GM23248 (cell line): ENCODE measurements at regions not wholly inside any gene's neighbourhood (a gene's known extent, or its start where the extent isn't known, plus 50 kb on each side); places are given as distances from the start of the nearest gene placed in this dataset.

Experiments used
- DNase-seq: peaks from one replicate; pipeline ENCODE4 v3.0.0-alpha.2; 2015
- H2AFZ ChIP-seq: fragments of 200-600 bp; sonication (generic); 2 replicates; pipeline ENCODE4 v1.6.1; 2016; ENCODE audit warnings: antibody characterized with exemption
- H3F3A ChIP-seq: fragments of 200-600 bp; sonication (generic); 2 replicates; pipeline ENCODE4 v1.6.1; 2016; ENCODE audit warnings: mild to moderate bottlenecking, antibody characterized with exemption, mixed run types; ENCODE audit not compliant: insufficient read depth
- H3K27ac ChIP-seq: fragments of 200-600 bp; sonication (generic); 2 replicates; pipeline ENCODE4 v1.5.1; 2016; ENCODE audit warnings: mild to moderate bottlenecking
- H3K27me3 ChIP-seq: fragments of 200-600 bp; sonication (generic); replicated peaks from 2 replicates; pipeline ENCODE4 v1.6.1; 2016; ENCODE audit warnings: mild to moderate bottlenecking; ENCODE audit not compliant: insufficient read depth
- H3K36me3 ChIP-seq: fragments of 200-600 bp; sonication (generic); 2 replicates; pipeline ENCODE4 v1.6.1; 2016; ENCODE audit warnings: low read depth, mild to moderate bottlenecking
- H3K4me1 ChIP-seq: fragments of 200-600 bp; sonication (generic); 2 replicates; pipeline ENCODE4 v1.6.1; 2016; ENCODE audit warnings: mild to moderate bottlenecking; ENCODE audit not compliant: insufficient read depth
- H3K4me2 ChIP-seq: fragments of 200-600 bp; sonication (generic); one replicate; pipeline ENCODE4 v1.6.1; 2016; ENCODE audit warnings: mild to moderate bottlenecking; ENCODE audit not compliant: unreplicated experiment
- H3K4me3 ChIP-seq: fragments of 200-600 bp; sonication (generic); 2 replicates; pipeline ENCODE4 v1.5.1; 2016; ENCODE audit warnings: mild to moderate bottlenecking
- H3K79me2 ChIP-seq: fragments of 200-600 bp; sonication (generic); 2 replicates; pipeline ENCODE4 v1.6.1; 2016; ENCODE audit warnings: mild to moderate bottlenecking; ENCODE audit not compliant: insufficient read depth
- H3K9ac ChIP-seq: fragments of 200-600 bp; sonication (generic); 2 replicates; pipeline ENCODE4 v1.6.1; 2016; ENCODE audit warnings: mild to moderate bottlenecking
- H3K9me2 ChIP-seq: fragments of 200-600 bp; sonication (generic); 2 replicates; pipeline ENCODE4 v1.6.1; 2016; ENCODE audit warnings: mixed run types, mild to moderate bottlenecking, moderate library complexity; ENCODE audit not compliant: insufficient read depth
- H3K9me3 ChIP-seq: fragments of 200-600 bp; sonication (generic); one replicate; pipeline ENCODE4 v1.6.1; 2017; ENCODE audit warnings: low read depth
- H4K20me1 ChIP-seq: fragments of 200-600 bp; sonication (generic); 2 replicates; pipeline ENCODE4 v1.6.0; 2016; ENCODE audit not compliant: insufficient read depth
- EZH2 ChIP-seq: fragments of 200-600 bp; sonication (generic); IDR thresholded peaks from 2 replicates; pipeline ENCODE4 v1.6.1; 2018; ENCODE audit warnings: antibody characterized with exemption, mild to moderate bottlenecking; ENCODE audit not compliant: insufficient read depth, poor library complexity, severe bottlenecking
- EZH2phosphoT487 ChIP-seq: fragments of 200-600 bp; sonication (generic); IDR thresholded peaks from 2 replicates; pipeline ENCODE4 v1.6.1; 2018; ENCODE audit warnings: antibody characterized with exemption, moderate library complexity, mild to moderate bottlenecking, low read depth; ENCODE audit not compliant: insufficient read depth
- WGBS, 2 experiments: methylation state at CpG; one replicate each; pipeline ENCODE4 v1.1.6; 2015 to 2017; ENCODE audit warnings: low lambda C conversion rate in 2 of 2, low coverage in 1 of 2; ENCODE audit errors: missing lambda C conversion rate in 2 of 2; 5-methylcytosine and 5-hydroxymethylcytosine counted together
- in situ Hi-C: fragments of 300-500 bp; cut with MboI; formaldehyde crosslinking; loops from 2 replicates; pipeline ENCODE4 v1.15.0; 2020

GRCh38 chr4:82047731-82048130 lies 326.1 kb downstream of the HNRNPD start:
- Histone ChIP-seq H3F3A (no peaks in the 10 kb centered on the region), H3K4me2 (no peak overlapping the region), H2AFZ (no peak overlapping the region), H3K79me2 (no peaks in the 10 kb centered on the region), H3K27me3 (peaks cover 11% of the 10 kb centered on the region), H3K4me3 (no peak overlapping the region), H3K9me3 (no peaks in the 10 kb centered on the region), H3K36me3 (no peaks in the 10 kb centered on the region), H3K9me2 (no peaks in the 10 kb centered on the region), H3K9ac (no peak overlapping the region), H4K20me1 (no peaks in the 10 kb centered on the region), H3K27ac (no peak overlapping the region), H3K4me1 (no peaks in the 10 kb centered on the region)
- WGBS, 2 experiments, result 58% methylated on average over 1 of the region's 1 CpG
- in situ Hi-C loops, result no loop called here
- DNase-seq, result no peak
- TF ChIP-seq EZH2 (no peak), EZH2phosphoT487 (no peak)

GRCh38 chr4:82046796-82047195 lies 327.0 kb downstream of the HNRNPD start:
- Histone ChIP-seq H4K20me1 (no peaks in the 10 kb centered on the region), H3K9me3 (no peaks in the 10 kb centered on the region), H3K79me2 (no peaks in the 10 kb centered on the region), H3K4me2 (no peak overlapping the region), H3K9ac (no peak overlapping the region), H3K27ac (no peak overlapping the region), H3K4me1 (no peaks in the 10 kb centered on the region), H3K27me3 (peaks cover 15% of the 10 kb centered on the region), H3K4me3 (no peak overlapping the region), H3K9me2 (no peaks in the 10 kb centered on the region), H3F3A (no peaks in the 10 kb centered on the region), H3K36me3 (no peaks in the 10 kb centered on the region), H2AFZ (no peak overlapping the region)
- TF ChIP-seq EZH2phosphoT487 (no peak), EZH2 (no peak)
- no peak for DNase-seq
- WGBS, 2 experiments, result 66 to 75% methylated on average over 2 of the region's 2 CpGs
- in situ Hi-C loops, result no loop called here

- Histone ChIP-seq H3F3A (no peaks in the 10 kb centered on the region), H3K4me2 (no peak overlapping the region), H3K9me3 (no peaks in the 10 kb centered on the region), H3K27ac (no peak overlapping the region), H3K36me3 (no peaks in the 10 kb centered on the region), H3K9ac (no peak overlapping the region), H3K27me3 (peaks cover 15% of the 10 kb centered on the region), H3K4me3 (no peak overlapping the region), H3K4me1 (no peaks in the 10 kb centered on the region), H3K9me2 (no peaks in the 10 kb centered on the region), H2AFZ (no peak overlapping the region), H3K79me2 (no peaks in the 10 kb centered on the region), H4K20me1 (no peaks in the 10 kb centered on the region)
- TF ChIP-seq EZH2 (no peak), EZH2phosphoT487 (no peak)
- WGBS, 2 experiments, result 53 to 62% methylated on average over 5 of the region's 5 CpGs
- in situ Hi-C loops, result no loop called here
- DNase-seq, result no peak
These were observed 328.5 kb downstream of the HNRNPD start for GRCh38 chr4:82045267-82045666.

- peak; percentile 71 for DNase-seq
These were observed 329.4 kb downstream of the HNRNPD start for GRCh38 chr4:82044141-82044993.

More at GRCh38 chr4:82044141-82044993, 329.4 kb downstream of the HNRNPD start:
- no peaks in the 10 kb centered on the region for H3K9me2 ChIP-seq
- WGBS, 2 experiments, result 1% methylated on average over 17 to 66 of the region's 75 CpGs
- H3K9me3 ChIP-seq, result no peaks in the 10 kb centered on the region
- no peaks in the 10 kb centered on the region for H3K4me1 ChIP-seq
- in situ Hi-C loops, result no loop called here
- no peak overlapping the region for H3K9ac ChIP-seq
- no peak overlapping the region for H3K27ac ChIP-seq
- H3F3A ChIP-seq, result no peaks in the 10 kb centered on the region
- peak overlapping the region; percentile 73 for H2AFZ ChIP-seq
- H4K20me1 ChIP-seq, result no peaks in the 10 kb centered on the region
- H3K79me2 ChIP-seq, result no peaks in the 10 kb centered on the region
- H3K36me3 ChIP-seq, result no peaks in the 10 kb centered on the region
- H3K27me3 ChIP-seq, result peaks cover 15% of the 10 kb centered on the region
- TF ChIP-seq EZH2phosphoT487, result no peak
- no peak for TF ChIP-seq EZH2
- H3K4me2 ChIP-seq, result peak overlapping the region; percentile 55
- peak overlapping the region; percentile 65 for H3K4me3 ChIP-seq
